Gastrocnemius medialis (tissue), 4 donors: ENCODE measurements at regions not wholly inside any gene's neighbourhood (a gene's known extent, or its start where the extent isn't known, plus 50 kb on each side); places are given as distances from the start of the nearest gene placed in this dataset.

Experiments used
- CTCF ChIP-seq, 5 experiments: fragments of 450-650 bp in 3 of 5; fragments of 200-600 bp in 2 of 5; sonication (generic) in 2 of 5; IDR thresholded peaks in 4 of 5; conservative IDR thresholded peaks in 1 of 5; 1 replicate in 4 of 5; 2 replicates in 1 of 5; pipeline ENCODE4 v1.5.1; 2016 to 2019; ENCODE audit warnings: antibody characterized with exemption in 5 of 5, mild to moderate bottlenecking in 3 of 5, moderate library complexity in 3 of 5
- POLR2A ChIP-seq, 2 donors: fragments of 450-650 bp; IDR thresholded peaks; one replicate each; pipeline ENCODE4 v1.6.1; 2017; ENCODE audit warnings: antibody characterized with exemption in 2 of 2, mild to moderate bottlenecking in 2 of 2, moderate library complexity in 2 of 2

GRCh38 chr1:172834609-172835008, 175.7 kb downstream of the FASLG start:
- no peak for TF ChIP-seq CTCF (IDR thresholded peaks at IDR 0.05 in 4 of 5, conservative IDR thresholded peaks at IDR 0.05 in 1 of 5)
- no peak for TF ChIP-seq POLR2A (IDR thresholded peaks at IDR 0.05)
